ENCODE measurements at regions not wholly inside any gene's neighbourhood (a gene's known extent, or its start where the extent isn't known, plus 50 kb on each side); places are given as distances from the start of the nearest gene placed in this dataset.

- TF ChIP-seq CTCF (IDR thresholded peaks at IDR 0.05) (no peak), POLR2AphosphoS5 (IDR thresholded peaks at IDR 0.05) (no peak)
Measured at GRCh38 chr12:13580206-13580605, 383.7 kb downstream of the EMP1 start.

Measured in breast epithelium (tissue), 3 donors.